Fibroblast of lung (primary cell): ENCODE measurements at regions not wholly inside any gene's neighbourhood (a gene's known extent, or its start where the extent isn't known, plus 50 kb on each side); places are given as distances from the start of the nearest gene placed in this dataset.

Source experiments
- DNase-seq, 2 donors: peaks; one replicate each; pipeline versions ENCODE4 v3.0.0 to v3.0.0-alpha.2; 2010; ENCODE audit warnings: low read depth in 2 of 2
- H2AFZ ChIP-seq: 2 replicates; pipeline ENCODE4 v1.5.1; 2012; ENCODE audit warnings: low read length, control low read depth, inconsistent platforms
- H3K27ac ChIP-seq: 2 replicates; pipeline ENCODE4 v1.5.1; 2011; ENCODE audit warnings: low read length, control low read depth; ENCODE audit not compliant: insufficient read depth
- H3K27me3 ChIP-seq: 2 replicates; pipeline ENCODE4 v1.5.1; 2011; ENCODE audit warnings: mild to moderate bottlenecking, low read length; ENCODE audit not compliant: control insufficient read depth, insufficient read depth
- H3K36me3 ChIP-seq: 2 replicates; pipeline ENCODE4 v1.5.1; 2011; ENCODE audit warnings: low read length; ENCODE audit not compliant: control insufficient read depth, insufficient read depth
- H3K4me1 ChIP-seq: 2 replicates; pipeline ENCODE4 v1.5.1; 2011; ENCODE audit warnings: low read length; ENCODE audit not compliant: control insufficient read depth, insufficient read depth; ENCODE audit errors: extremely low read depth
- H3K4me2 ChIP-seq: 2 replicates; pipeline ENCODE4 v1.5.1; 2011; ENCODE audit warnings: low read length, control low read depth; ENCODE audit not compliant: insufficient read depth; ENCODE audit errors: extremely low read depth
- H3K4me3 ChIP-seq, 4 experiments: fragments of 200-600 bp in 1 of 4; sonication (generic) in 1 of 4; replicated peaks in 1 of 4; 2 replicates each; pipeline ENCODE4 v1.5.1; 2011 to 2016; ENCODE audit warnings: low read length in 4 of 4, low read depth in 3 of 4, mild to moderate bottlenecking in 3 of 4, control low read depth in 2 of 4, inconsistent platforms in 1 of 4, mixed read lengths in 1 of 4; ENCODE audit not compliant: insufficient read depth in 1 of 4; ENCODE audit errors: control extremely low read depth in 1 of 4
- H3K79me2 ChIP-seq: 2 replicates; pipeline ENCODE4 v1.5.1; 2012; ENCODE audit warnings: mild to moderate bottlenecking, low read length, inconsistent platforms; ENCODE audit not compliant: control insufficient read depth, insufficient read depth
- H3K9ac ChIP-seq: 2 replicates; pipeline ENCODE4 v1.5.1; 2011; ENCODE audit warnings: mild to moderate bottlenecking, low read length, control low read depth; ENCODE audit not compliant: insufficient read depth
- H3K9me3 ChIP-seq: 2 replicates; pipeline ENCODE4 v1.5.1; 2012; ENCODE audit warnings: low read depth, low read length; ENCODE audit not compliant: control insufficient read depth, insufficient read depth
- H4K20me1 ChIP-seq: 2 replicates; pipeline ENCODE4 v1.5.1; 2011; ENCODE audit warnings: low read length; ENCODE audit not compliant: control insufficient read depth, insufficient read depth; ENCODE audit errors: extremely low read depth
- CTCF ChIP-seq, 2 donors: IDR thresholded peaks in 1 of 2; conservative IDR thresholded peaks in 1 of 2; 1 replicate in 1 of 2; 2 replicates in 1 of 2; pipeline ENCODE4 v1.5.1; 2011 to 2012; ENCODE audit warnings: low read length in 2 of 2, control low read depth in 1 of 2, inconsistent platforms in 1 of 2, low read depth in 1 of 2, mild to moderate bottlenecking in 1 of 2
- EZH2 ChIP-seq: IDR thresholded peaks from 2 replicates; pipeline ENCODE4 v1.5.1; 2012; ENCODE audit warnings: low read length, control low read depth, mild to moderate bottlenecking; ENCODE audit errors: missing control alignments

DNA sequence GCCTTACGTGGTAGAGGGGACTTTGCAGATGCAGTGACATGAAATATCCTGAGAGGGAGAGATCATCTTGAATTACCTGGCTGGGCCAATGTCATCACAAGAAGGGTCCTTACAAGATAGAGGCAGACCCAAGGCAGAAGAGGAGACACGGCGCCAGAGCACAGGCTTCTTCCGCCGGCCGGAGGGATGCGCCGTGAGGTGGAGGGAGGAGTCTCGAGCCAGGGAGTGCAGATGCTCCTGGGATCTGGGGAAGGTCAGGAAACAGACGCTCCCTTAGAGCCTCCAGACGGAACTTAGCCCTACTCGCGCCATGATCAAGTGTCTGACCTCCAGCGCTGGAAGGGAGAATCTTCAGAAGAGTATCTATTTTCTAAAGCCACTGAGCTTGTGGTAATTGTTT is 304.8 kb downstream of the GLRX3 start:
- H3K4me3 ChIP-seq, result no peak overlapping the region
- no peaks in the 10 kb centered on the region for H3K9me3 ChIP-seq
- no peaks in the 10 kb centered on the region for H3K79me2 ChIP-seq
- H3K4me2 ChIP-seq, result no peak overlapping the region
- H3K27ac ChIP-seq, result no peak overlapping the region
- no peak overlapping the region for H2AFZ ChIP-seq
- no peak overlapping the region for H3K9ac ChIP-seq
- no peaks in the 10 kb centered on the region for H4K20me1 ChIP-seq
- no peaks in the 10 kb centered on the region for H3K36me3 ChIP-seq
- H3K27me3 ChIP-seq, result no peaks in the 10 kb centered on the region
- TF ChIP-seq EZH2 (no peak), CTCF (conservative IDR thresholded peaks at IDR 0.05 in 1 of 2, IDR thresholded peaks at IDR 0.05 in 1 of 2; ENCODE audit: low read depth in 1 of 2, low read length in 2 of 2) (no peak)
- DNase-seq, result no peak
- no peaks in the 10 kb centered on the region for H3K4me1 ChIP-seq

GRCh38 chr10:130443066-130443465 is 306.9 kb downstream of the GLRX3 start:
- Histone ChIP-seq H3K27ac (no peak overlapping the region), H3K4me2 (no peak overlapping the region), H2AFZ (no peak overlapping the region), H4K20me1 (no peaks in the 10 kb centered on the region), H3K79me2 (no peaks in the 10 kb centered on the region), H3K9me3 (no peaks in the 10 kb centered on the region), H3K4me3 (no peak overlapping the region), H3K36me3 (no peaks in the 10 kb centered on the region), H3K9ac (no peak overlapping the region), H3K27me3 (no peaks in the 10 kb centered on the region), H3K4me1 (no peaks in the 10 kb centered on the region)
- TF ChIP-seq EZH2 (no peak), CTCF (conservative IDR thresholded peaks at IDR 0.05 in 1 of 2, IDR thresholded peaks at IDR 0.05 in 1 of 2; ENCODE audit: low read depth in 1 of 2, low read length in 2 of 2) (no peak)
- DNase-seq, result no peak

- no peak overlapping the region for H3K4me3 ChIP-seq
- DNase-seq, result no peak
- no peak overlapping the region for H2AFZ ChIP-seq
- no peaks in the 10 kb centered on the region for H3K79me2 ChIP-seq
- no peak overlapping the region for H3K4me2 ChIP-seq
- H3K9ac ChIP-seq, result no peak overlapping the region
- H3K4me1 ChIP-seq, result no peaks in the 10 kb centered on the region
- no peaks in the 10 kb centered on the region for H3K27me3 ChIP-seq
- H3K9me3 ChIP-seq, result no peaks in the 10 kb centered on the region
- no peaks in the 10 kb centered on the region for H4K20me1 ChIP-seq
- TF ChIP-seq EZH2 (no peak), CTCF (conservative IDR thresholded peaks at IDR 0.05 in 1 of 2, IDR thresholded peaks at IDR 0.05 in 1 of 2; ENCODE audit: low read depth in 1 of 2, low read length in 2 of 2) (no peak)
- H3K27ac ChIP-seq, result no peak overlapping the region
- no peaks in the 10 kb centered on the region for H3K36me3 ChIP-seq
Observed at GRCh38 chr10:130453036-130453720, 317.0 kb downstream of the GLRX3 start.
